IMR-90 (cell line): ENCODE measurements at regions not wholly inside any gene's neighbourhood (a gene's known extent, or its start where the extent isn't known, plus 50 kb on each side); places are given as distances from the start of the nearest gene placed in this dataset.
"Not testable (repeated sequence)": the region's sequence is repeated elsewhere in the genome, so short reads cannot be mapped to it uniquely, and the experiment has no call there.

Experiments used
- BHLHE40 ChIP-seq: fragments of 150-350 bp; IDR thresholded peaks from 2 replicates; pipeline ENCODE4 v1.6.1; 2016; ENCODE audit warnings: mild to moderate bottlenecking, low read depth, low read length
- CEBPB ChIP-seq: IDR thresholded peaks from 2 replicates; pipeline ENCODE4 v1.6.1; 2012; ENCODE audit warnings: low read depth, low read length, improper control_type of control experiment
- CHD1 ChIP-seq: IDR thresholded peaks from 2 replicates; pipeline ENCODE4 v1.6.1; 2012; ENCODE audit warnings: low read depth, low read length, improper control_type of control experiment
- FOS ChIP-seq: fragments of 150-350 bp; IDR thresholded peaks from 2 replicates; pipeline ENCODE4 v1.6.1; 2016; ENCODE audit warnings: low read depth, low read length
- MAFK ChIP-seq: IDR thresholded peaks from 2 replicates; pipeline ENCODE4 v1.6.1; 2012; ENCODE audit warnings: low read depth, low read length, improper control_type of control experiment
- MAZ ChIP-seq: IDR thresholded peaks from 2 replicates; pipeline ENCODE4 v1.6.1; 2012; ENCODE audit warnings: low read depth, mild to moderate bottlenecking, low read length, improper control_type of control experiment, moderate library complexity, borderline replicate concordance
- MXI1 ChIP-seq: IDR thresholded peaks from 2 replicates; pipeline ENCODE4 v1.6.1; 2012; ENCODE audit warnings: low read depth, mild to moderate bottlenecking, low read length, moderate library complexity, borderline replicate concordance
- POLR2A ChIP-seq: IDR thresholded peaks from 2 replicates; pipeline ENCODE4 v1.6.1; 2012; ENCODE audit warnings: mild to moderate bottlenecking, low read depth, low read length
- RAD21 ChIP-seq: IDR thresholded peaks from 2 replicates; pipeline ENCODE4 v1.6.1; 2012; ENCODE audit warnings: low read length, improper control_type of control experiment
- RCOR1 ChIP-seq: IDR thresholded peaks from 2 replicates; pipeline ENCODE4 v1.6.1; 2012; ENCODE audit warnings: mild to moderate bottlenecking, low read length, improper control_type of control experiment; ENCODE audit not compliant: insufficient replicate concordance
- RFX5 ChIP-seq: IDR thresholded peaks from 2 replicates; pipeline ENCODE4 v1.8.0; 2012; ENCODE audit warnings: low read depth, mild to moderate bottlenecking, low read length, moderate library complexity
- SMC3 ChIP-seq: fragments of 150-350 bp; IDR thresholded peaks from 2 replicates; pipeline ENCODE4 v1.6.1; 2016; ENCODE audit warnings: low read depth, mild to moderate bottlenecking, antibody characterized with exemption, low read length, moderate library complexity
- TF ChIP-seq, protein P1 (sequence below): conservative IDR thresholded peaks from 2 replicates; pipeline ENCODE4 v1.5.1; 2012; ENCODE audit warnings: mild to moderate bottlenecking, low read depth, low read length, improper control_type of control experiment
- TF ChIP-seq, protein P2 (sequence below): fragments of 150-350 bp; IDR thresholded peaks from 2 replicates; pipeline ENCODE4 v1.6.1; 2017; ENCODE audit warnings: mild to moderate bottlenecking, antibody characterized with exemption, low read length, low read depth

DNA sequence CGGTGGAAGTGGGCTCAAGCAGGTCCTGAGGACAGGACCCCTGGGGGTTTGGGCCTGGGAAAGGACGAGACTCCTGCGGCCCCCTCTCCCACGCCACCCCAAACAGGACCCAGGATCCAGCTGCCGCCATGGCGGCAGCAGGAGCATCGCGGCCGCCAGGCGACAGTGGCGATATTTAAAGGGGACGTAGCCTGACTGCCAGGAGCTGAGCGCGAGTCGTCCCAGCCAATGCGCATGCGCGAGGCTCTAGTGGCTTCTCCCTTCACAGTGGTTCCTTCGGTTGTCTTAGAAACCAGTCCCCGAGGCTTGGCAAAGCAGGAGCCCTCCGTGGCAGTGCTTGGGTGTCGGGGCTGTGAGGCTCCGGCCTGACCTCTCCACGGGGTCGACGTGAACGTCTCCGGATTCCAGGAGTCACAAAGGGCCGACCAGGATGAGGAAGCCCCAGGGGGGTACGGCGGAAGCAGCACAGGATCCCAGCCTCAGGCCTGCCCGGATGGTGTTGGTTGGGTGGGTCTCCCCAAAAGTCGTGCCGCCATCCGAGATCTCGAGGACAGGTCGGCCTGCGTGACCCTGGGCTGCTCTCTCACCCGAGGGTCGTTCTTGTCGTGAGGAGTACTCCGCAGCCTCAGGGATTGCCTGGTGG is 668.0 kb downstream of the SPATA31A7 start:
- TF ChIP-seq CEBPB, FOS, POLR2A, RAD21, RFX5, RCOR1, MAFK, SMC3, CHD1, MXI1, MAZ, BHLHE40: not testable (repeated sequence)
- TF ChIP-seq, protein P1, sequence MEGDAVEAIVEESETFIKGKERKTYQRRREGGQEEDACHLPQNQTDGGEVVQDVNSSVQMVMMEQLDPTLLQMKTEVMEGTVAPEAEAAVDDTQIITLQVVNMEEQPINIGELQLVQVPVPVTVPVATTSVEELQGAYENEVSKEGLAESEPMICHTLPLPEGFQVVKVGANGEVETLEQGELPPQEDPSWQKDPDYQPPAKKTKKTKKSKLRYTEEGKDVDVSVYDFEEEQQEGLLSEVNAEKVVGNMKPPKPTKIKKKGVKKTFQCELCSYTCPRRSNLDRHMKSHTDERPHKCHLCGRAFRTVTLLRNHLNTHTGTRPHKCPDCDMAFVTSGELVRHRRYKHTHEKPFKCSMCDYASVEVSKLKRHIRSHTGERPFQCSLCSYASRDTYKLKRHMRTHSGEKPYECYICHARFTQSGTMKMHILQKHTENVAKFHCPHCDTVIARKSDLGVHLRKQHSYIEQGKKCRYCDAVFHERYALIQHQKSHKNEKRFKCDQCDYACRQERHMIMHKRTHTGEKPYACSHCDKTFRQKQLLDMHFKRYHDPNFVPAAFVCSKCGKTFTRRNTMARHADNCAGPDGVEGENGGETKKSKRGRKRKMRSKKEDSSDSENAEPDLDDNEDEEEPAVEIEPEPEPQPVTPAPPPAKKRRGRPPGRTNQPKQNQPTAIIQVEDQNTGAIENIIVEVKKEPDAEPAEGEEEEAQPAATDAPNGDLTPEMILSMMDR = not testable (repeated sequence)
- TF ChIP-seq, protein P2, sequence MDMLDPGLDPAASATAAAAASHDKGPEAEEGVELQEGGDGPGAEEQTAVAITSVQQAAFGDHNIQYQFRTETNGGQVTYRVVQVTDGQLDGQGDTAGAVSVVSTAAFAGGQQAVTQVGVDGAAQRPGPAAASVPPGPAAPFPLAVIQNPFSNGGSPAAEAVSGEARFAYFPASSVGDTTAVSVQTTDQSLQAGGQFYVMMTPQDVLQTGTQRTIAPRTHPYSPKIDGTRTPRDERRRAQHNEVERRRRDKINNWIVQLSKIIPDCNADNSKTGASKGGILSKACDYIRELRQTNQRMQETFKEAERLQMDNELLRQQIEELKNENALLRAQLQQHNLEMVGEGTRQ = not testable (repeated sequence)
